GM08714 (cell line): ENCODE measurements at regions not wholly inside any gene's neighbourhood (a gene's known extent, or its start where the extent isn't known, plus 50 kb on each side); places are given as distances from the start of the nearest gene placed in this dataset.

Experiments
- H3K4me3 ChIP-seq: fragments of 200-500 bp; sonication (Bioruptor generic); 2 replicates; pipeline ENCODE4 v1.5.1; 2014; ENCODE audit warnings: mild to moderate bottlenecking, low read length, inconsistent platforms
- ZNF274 ChIP-seq: IDR thresholded peaks from 2 replicates; pipeline ENCODE4 v1.6.1; 2012; ENCODE audit warnings: mild to moderate bottlenecking, low read depth, low read length

GRCh38 chr11:81515566-81515965 lies 1218.1 kb downstream of the FAM181B start:
- TF ChIP-seq ZNF274: no peak
- H3K4me3 ChIP-seq: no peak overlapping the region

- TF ChIP-seq ZNF274: no peak
- H3K4me3 ChIP-seq: no peak overlapping the region
Measured at GRCh38 chr11:81497202-81497804, 1236.4 kb downstream of the FAM181B start.

GRCh38 chr11:81496601-81497000 lies 1237.1 kb downstream of the FAM181B start:
- H3K4me3 ChIP-seq: no peak overlapping the region
- no peak for TF ChIP-seq ZNF274

- H3K4me3 ChIP-seq: no peak overlapping the region
- TF ChIP-seq ZNF274: no peak
Measured at GRCh38 chr11:81495699-81496292, 1237.9 kb downstream of the FAM181B start.

GRCh38 chr11:81494431-81494830 lies 1239.2 kb downstream of the FAM181B start:
- TF ChIP-seq ZNF274: no peak
- no peak overlapping the region for H3K4me3 ChIP-seq

- no peak for TF ChIP-seq ZNF274
Measured at GRCh38 chr11:81492923-81493445, 1240.7 kb downstream of the FAM181B start.

GRCh38 chr11:81487109-81487508 lies 1246.6 kb downstream of the FAM181B start:
- TF ChIP-seq ZNF274: no peak
- no peak overlapping the region for H3K4me3 ChIP-seq

More at GRCh38 chr11:81492923-81493445, 1240.7 kb downstream of the FAM181B start:
- H3K4me3 ChIP-seq: no peak overlapping the region

GRCh38 chr11:81484196-81484595 lies 1249.5 kb downstream of the FAM181B start:
- no peak for TF ChIP-seq ZNF274
- no peak overlapping the region for H3K4me3 ChIP-seq

- no peak overlapping the region for H3K4me3 ChIP-seq
- TF ChIP-seq ZNF274: no peak
Measured at GRCh38 chr11:81477277-81477676, 1256.4 kb downstream of the FAM181B start.

GRCh38 chr11:81476345-81476744 lies 1257.3 kb downstream of the FAM181B start:
- H3K4me3 ChIP-seq: no peak overlapping the region
- TF ChIP-seq ZNF274: no peak

GRCh38 chr11:81472646-81473045 lies 1261.0 kb downstream of the FAM181B start:
- TF ChIP-seq ZNF274: no peak

GRCh38 chr11:81470446-81470845 lies 1263.2 kb downstream of the FAM181B start:
- no peak overlapping the region for H3K4me3 ChIP-seq
- no peak for TF ChIP-seq ZNF274

More at GRCh38 chr11:81472646-81473045, 1261.0 kb downstream of the FAM181B start:
- no peak overlapping the region for H3K4me3 ChIP-seq

- no peak for TF ChIP-seq ZNF274
- no peak overlapping the region for H3K4me3 ChIP-seq
Measured at GRCh38 chr11:81459766-81460306, 1273.8 kb downstream of the FAM181B start.

- H3K4me3 ChIP-seq: no peak overlapping the region
- no peak for TF ChIP-seq ZNF274
Measured at GRCh38 chr11:81449588-81450156, 1284.0 kb downstream of the FAM181B start.

GRCh38 chr11:81444297-81444696 lies 1289.4 kb downstream of the FAM181B start:
- no peak for TF ChIP-seq ZNF274
- H3K4me3 ChIP-seq: no peak overlapping the region
